NB4 (cell line): ENCODE measurements at regions not wholly inside any gene's neighbourhood (a gene's known extent, or its start where the extent isn't known, plus 50 kb on each side); places are given as distances from the start of the nearest gene placed in this dataset.

Experiments used
- CTCF ChIP-seq: IDR thresholded peaks from one replicate; pipeline ENCODE4 v1.5.1; 2012; ENCODE audit warnings: low read depth, low read length
- POLR2A ChIP-seq: IDR thresholded peaks from 2 replicates; pipeline ENCODE4 v1.6.1; 2011; ENCODE audit warnings: mild to moderate bottlenecking; ENCODE audit not compliant: insufficient read length; ENCODE audit errors: extremely low read depth

GRCh38 chr7:67855322-67855721 is 858.7 kb downstream of the TYW1 start:
- no peak for TF ChIP-seq POLR2A
- TF ChIP-seq CTCF: no peak
